ENCODE measurements at regions not wholly inside any gene's neighbourhood (a gene's known extent, or its start where the extent isn't known, plus 50 kb on each side); places are given as distances from the start of the nearest gene placed in this dataset.
A peak's percentile ranks its signal among the peaks of the same experiment; 100 is the strongest.

GRCh38 chr15:95127356-95127755, 896.0 kb downstream of the MCTP2 start:
- no peaks in the 10 kb centered on the region for H3K36me3 ChIP-seq
- intact Hi-C loops (cut with DNase I) = no loop called here
- H3K27ac ChIP-seq = no peak overlapping the region
- H3K4me3 ChIP-seq = no peak overlapping the region
- H3K4me1 ChIP-seq = peaks cover 7% of the 10 kb centered on the region
- H3K9me3 ChIP-seq = no peaks in the 10 kb centered on the region
- no peak for DNase-seq
- H3K27me3 ChIP-seq = no peaks in the 10 kb centered on the region
- no peak for TF ChIP-seq CTCF (IDR thresholded peaks at IDR 0.05)
- ATAC-seq = no peak

DNA sequence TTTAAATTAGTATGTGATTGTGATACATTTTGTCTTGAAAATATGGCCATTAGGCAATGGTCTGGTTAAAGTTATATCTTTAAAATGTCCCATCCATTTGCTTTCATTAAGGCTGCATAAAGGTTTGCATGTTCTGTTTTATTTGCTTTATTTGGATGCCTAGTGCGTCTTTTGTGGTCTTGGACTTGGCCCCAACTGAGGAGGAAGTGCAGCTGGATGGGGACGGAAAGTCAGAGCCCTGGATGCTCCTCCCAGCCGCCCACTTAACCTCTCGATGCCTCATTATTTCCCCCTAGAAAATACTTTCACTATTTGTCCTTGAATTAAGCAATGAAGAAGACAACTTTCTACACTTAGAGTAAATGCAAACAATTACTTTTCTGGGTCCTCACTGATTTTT, 898.2 kb downstream of the MCTP2 start:
- no peak for ATAC-seq
- no peak for DNase-seq
- Histone ChIP-seq H3K4me3 (no peak overlapping the region), H3K27ac (peak overlapping the region; percentile 43), H3K36me3 (no peaks in the 10 kb centered on the region), H3K9me3 (no peaks in the 10 kb centered on the region), H3K4me1 (peaks cover 7% of the 10 kb centered on the region), H3K27me3 (no peaks in the 10 kb centered on the region)
- no peak for TF ChIP-seq CTCF (IDR thresholded peaks at IDR 0.05)
- intact Hi-C loops (cut with DNase I) = no loop called here

DNA sequence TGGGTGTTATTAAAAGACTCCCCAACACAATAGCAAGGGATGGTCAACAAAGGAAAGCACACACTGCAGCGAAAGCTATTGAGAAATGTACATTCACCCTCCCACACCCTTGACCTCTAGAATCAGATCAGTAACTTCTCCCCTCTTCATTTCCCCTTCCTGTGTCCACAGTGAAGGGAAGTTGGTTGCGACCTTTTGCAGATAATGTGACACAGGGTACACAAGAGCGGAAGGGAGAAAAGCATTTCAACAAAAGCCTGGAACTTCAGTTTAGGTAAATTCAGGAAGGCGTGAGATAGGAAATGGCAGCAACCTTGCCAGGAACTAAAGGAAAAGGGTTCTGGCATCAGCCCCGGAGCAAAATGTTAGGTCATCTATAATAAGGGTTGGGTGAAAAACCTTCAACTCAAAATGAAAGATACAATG, 899.8 kb downstream of the MCTP2 start:
- Histone ChIP-seq H3K4me1 (peaks cover 7% of the 10 kb centered on the region), H3K4me3 (no peak overlapping the region), H3K9me3 (no peaks in the 10 kb centered on the region), H3K27ac (peak overlapping the region; percentile 33), H3K36me3 (no peaks in the 10 kb centered on the region), H3K27me3 (no peaks in the 10 kb centered on the region)
- intact Hi-C loops (cut with DNase I) = no loop called here
- TF ChIP-seq CTCF (IDR thresholded peaks at IDR 0.05) = no peak
- ATAC-seq (peak; percentile 80), DNase-seq (no peak)

DNA sequence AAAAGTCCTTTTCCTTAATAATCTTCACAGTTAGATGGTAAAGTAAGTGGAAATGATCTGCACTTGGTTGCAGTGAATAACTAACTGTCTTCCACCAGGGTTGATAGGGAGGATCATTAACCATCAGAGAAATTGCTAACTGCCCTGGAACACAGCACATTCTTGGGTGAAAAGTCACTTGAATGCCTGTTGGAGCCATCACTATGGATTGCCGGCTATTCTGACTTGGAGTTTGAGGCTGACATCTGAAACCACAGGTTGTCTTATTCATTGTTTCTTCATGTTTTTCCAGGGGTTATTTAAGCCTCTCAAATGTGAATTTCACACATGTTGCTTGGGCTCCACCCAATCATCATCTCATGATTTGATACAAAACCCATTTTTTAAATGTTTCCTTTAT, 901.4 kb downstream of the MCTP2 start:
- intact Hi-C loops (cut with DNase I) = no loop called here
- Histone ChIP-seq H3K9me3 (no peaks in the 10 kb centered on the region), H3K27ac (peak overlapping the region; percentile 33), H3K36me3 (no peaks in the 10 kb centered on the region), H3K4me1 (peaks cover 1% of the 10 kb centered on the region), H3K27me3 (no peaks in the 10 kb centered on the region), H3K4me3 (no peak overlapping the region)
- no peak for TF ChIP-seq CTCF (IDR thresholded peaks at IDR 0.05)
- DNase-seq (no peak), ATAC-seq (no peak)

- DNase-seq (no peak), ATAC-seq (no peak)
- Histone ChIP-seq H3K27me3 (no peaks in the 10 kb centered on the region), H3K4me3 (no peak overlapping the region), H3K9me3 (no peaks in the 10 kb centered on the region), H3K36me3 (no peaks in the 10 kb centered on the region), H3K27ac (no peak overlapping the region), H3K4me1 (no peaks in the 10 kb centered on the region)
- no peak for TF ChIP-seq CTCF (IDR thresholded peaks at IDR 0.05)
- intact Hi-C loops (cut with DNase I) = no loop called here
Observed at GRCh38 chr15:95134431-95135110, 903.2 kb downstream of the MCTP2 start.
